HFF-Myc (cell line): ENCODE measurements at regions not wholly inside any gene's neighbourhood (a gene's known extent, or its start where the extent isn't known, plus 50 kb on each side); places are given as distances from the start of the nearest gene placed in this dataset.

Source experiments
- DNase-seq: peaks from one replicate; pipeline ENCODE4 v3.0.0-alpha.2; 2011; ENCODE audit warnings: low read depth; ENCODE audit errors: extremely low read depth
- H3K4me3 ChIP-seq: replicated peaks from 2 replicates; pipeline ENCODE4 v1.5.1; 2011; ENCODE audit warnings: low read depth, mild to moderate bottlenecking, control low read depth, low read length
- CTCF ChIP-seq: IDR thresholded peaks from 2 replicates; pipeline ENCODE4 v1.5.1; 2012; ENCODE audit warnings: mild to moderate bottlenecking, low read depth, low read length, control low read depth; ENCODE audit errors: missing control alignments

- no peak for DNase-seq
- no peak for TF ChIP-seq CTCF
- H3K4me3 ChIP-seq: no peak overlapping the region
Measured at GRCh38 chr7:52100-52499, 140.3 kb upstream of the FAM20C start.

DNA sequence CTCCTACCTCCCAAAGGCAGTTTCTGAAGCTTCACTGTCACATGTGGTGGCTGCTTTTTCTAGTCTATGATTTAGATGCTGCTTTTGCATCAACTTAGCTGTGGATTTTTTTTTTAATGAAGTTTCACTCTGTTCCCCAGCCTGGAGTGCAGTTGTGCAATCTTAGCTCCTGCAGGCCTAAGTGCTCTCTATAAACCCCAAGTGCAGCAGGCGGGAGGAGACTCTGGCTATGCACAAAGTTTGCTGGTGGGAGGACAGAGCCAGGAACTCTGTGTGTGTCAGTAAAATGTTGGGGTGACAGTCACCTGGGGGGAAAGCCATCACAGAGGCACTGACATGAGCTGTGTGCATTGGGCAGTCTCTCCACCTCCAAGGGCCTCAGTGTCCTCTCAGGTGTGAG, 138.8 kb upstream of the FAM20C start:
- TF ChIP-seq CTCF: no peak
- no peak overlapping the region for H3K4me3 ChIP-seq
- DNase-seq: no peak

GRCh38 chr7:54615-55014, 137.8 kb upstream of the FAM20C start:
- no peak for DNase-seq
- TF ChIP-seq CTCF: no peak
- H3K4me3 ChIP-seq: no peak overlapping the region

GRCh38 chr7:55690-56248, 136.6 kb upstream of the FAM20C start:
- no peak for DNase-seq
- no peak for TF ChIP-seq CTCF
- no peak overlapping the region for H3K4me3 ChIP-seq

- no peak for TF ChIP-seq CTCF
- no peak overlapping the region for H3K4me3 ChIP-seq
- DNase-seq: no peak
Measured at GRCh38 chr7:56291-56913, 136.0 kb upstream of the FAM20C start.

GRCh38 chr7:57071-57470, 135.3 kb upstream of the FAM20C start:
- DNase-seq: no peak
- no peak for TF ChIP-seq CTCF
- H3K4me3 ChIP-seq: no peak overlapping the region

DNA sequence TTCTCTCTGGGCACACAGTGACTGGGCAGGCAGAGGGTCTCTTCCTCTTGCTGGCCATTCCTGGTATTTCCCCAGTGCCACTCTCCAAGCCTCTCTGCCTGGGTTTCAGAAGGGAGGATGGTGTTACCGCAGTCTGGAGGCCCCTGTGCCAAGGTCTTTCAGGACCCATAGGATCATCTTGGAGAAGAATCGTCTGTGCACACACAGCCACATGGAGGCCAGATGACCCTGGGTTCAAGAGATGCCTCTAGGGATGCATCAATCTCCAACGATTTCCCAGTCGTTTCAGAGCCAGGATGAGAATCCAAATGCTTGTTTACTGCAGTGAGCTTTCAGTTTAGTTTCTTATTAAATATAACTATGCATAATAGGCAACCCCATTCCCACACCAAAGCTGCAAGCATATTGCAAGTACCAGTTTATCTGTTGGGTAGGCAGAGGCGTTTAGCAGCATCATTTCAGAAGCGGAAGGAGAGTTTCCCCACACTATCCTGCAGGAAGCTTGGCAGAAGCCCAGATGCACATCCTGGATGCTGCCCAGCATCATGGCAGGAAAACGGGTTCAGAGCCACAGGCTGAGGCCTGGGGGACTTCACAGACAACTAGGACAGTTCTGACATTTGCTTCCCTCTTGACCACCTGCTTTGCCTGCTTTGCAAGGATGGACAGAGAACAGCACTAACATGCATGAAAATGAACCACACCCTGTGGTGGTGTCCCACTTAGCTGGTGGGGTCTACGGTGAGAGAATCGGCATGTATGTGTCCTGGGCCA, 134.7 kb upstream of the FAM20C start:
- TF ChIP-seq CTCF: no peak
- no peak for DNase-seq
- no peak overlapping the region for H3K4me3 ChIP-seq
